Limb (tissue), 2 donors: ENCODE measurements at regions not wholly inside any gene's neighbourhood (a gene's known extent, or its start where the extent isn't known, plus 50 kb on each side); places are given as distances from the start of the nearest gene placed in this dataset.
"Not testable (repeated sequence)": the region's sequence is repeated elsewhere in the genome, so short reads cannot be mapped to it uniquely, and the experiment has no call there.

ENCODE experiments used
- DNase-seq, 2 donors: peaks; one replicate each; pipeline ENCODE4 v3.0.0-alpha.2; 2016; ENCODE audit errors: extremely low spot score in 2 of 2

DNA sequence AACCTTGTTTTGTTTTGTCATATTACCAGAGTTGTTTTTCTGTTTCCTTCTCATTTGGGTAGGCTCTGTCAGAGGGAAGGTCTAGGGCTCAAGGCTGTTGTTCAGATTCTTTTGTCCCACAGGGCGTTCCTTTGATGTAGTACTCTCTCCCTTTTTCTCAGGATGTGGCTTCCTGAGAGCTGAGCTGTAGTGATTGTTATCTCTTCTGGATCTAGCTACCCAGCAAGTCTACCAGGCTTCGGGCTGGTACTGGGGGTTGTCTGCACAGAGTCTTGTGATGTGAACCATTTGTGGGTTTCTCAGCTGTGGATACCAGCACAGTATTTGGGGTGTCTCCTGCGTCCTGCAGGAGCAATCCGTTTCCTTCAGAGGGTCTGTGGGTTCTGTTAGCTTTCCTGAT, 74.2 kb upstream of the GNG12 start:
- DNase-seq, result not testable (repeated sequence)

DNA sequence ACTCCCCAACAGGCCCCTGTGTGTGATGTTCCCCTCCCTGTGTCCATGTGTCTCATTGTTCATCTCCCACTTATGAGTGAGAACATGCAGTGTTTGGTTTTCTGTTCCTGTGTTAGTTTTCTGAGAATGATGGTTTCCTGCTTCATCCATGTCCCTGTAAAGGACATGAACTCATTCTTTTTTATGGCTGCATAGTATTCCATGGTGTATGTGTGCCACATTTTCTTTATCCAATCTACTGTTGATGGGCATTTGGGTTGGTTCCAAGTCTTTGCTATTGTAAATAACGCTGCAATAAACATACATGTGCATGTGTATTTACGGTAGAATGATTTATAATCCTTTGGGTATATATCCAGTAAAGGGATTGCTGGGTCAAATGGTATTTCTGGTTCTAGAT, 72.7 kb upstream of the GNG12 start:
- DNase-seq, result not testable (repeated sequence)

DNA sequence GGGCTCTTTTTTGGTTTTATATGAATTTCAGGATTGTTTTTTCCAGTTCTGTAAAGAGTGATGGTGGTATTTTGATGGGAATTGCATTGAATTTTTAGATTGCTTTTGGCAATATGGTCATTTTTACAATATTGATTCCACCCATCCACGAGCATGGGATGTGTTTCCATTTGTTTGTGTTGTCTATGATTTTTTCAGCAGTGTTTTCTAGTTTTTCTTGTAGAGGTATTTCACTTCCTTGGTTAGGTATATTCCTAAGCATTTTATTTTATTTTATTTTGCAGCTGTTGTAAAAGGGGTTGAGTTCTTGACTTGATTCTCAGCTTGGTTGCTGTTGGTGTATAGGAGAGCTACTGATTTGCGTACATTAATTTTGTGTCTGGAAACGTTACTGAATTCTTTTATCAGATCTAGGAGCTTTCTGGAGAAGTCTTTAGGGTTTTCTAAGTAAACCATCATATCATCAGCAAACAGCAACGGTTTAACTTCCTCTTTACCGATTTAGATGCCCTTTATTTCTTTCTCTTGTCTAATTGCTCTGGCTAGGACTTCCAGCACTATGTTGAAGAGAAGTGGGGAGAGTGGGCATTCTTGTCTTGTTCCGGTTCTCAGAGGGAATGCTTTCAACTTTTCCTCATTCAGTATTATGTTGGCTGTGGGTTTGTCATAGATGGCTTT, 69.4 kb upstream of the GNG12 start:
- DNase-seq, result not testable (repeated sequence)

DNA sequence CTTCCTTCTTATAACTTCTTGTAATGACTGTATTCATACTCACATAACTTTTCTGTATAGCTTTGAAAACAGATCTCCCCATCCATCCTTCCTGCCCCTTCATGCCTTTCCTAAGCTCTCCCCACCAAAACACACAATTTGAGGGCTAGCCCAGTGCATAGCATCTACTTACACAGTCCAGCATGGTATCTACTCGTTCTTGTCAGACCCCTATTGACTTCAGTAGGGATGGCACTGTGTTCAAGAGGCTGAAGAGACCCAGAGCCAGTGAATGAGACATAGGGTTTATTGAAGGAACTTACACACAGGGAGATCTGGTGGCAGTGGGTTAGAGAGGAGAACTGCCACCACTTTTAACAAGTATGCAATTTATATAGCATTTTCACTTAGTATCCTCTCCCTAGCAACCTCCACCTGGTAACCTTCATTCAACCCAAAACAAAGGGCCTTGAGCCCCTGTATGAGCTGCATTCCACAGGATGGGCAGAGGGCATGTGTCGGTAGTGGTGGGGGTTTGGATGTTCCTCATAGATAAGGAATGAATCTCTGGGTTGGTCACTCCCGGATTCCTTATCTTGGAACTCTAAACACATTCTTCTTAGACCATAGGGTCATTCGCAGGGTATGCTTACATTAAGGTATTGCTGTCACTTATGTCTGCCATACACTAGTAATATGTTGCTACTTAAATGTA, 64.9 kb upstream of the GNG12 start:
- no peak for DNase-seq

DNA sequence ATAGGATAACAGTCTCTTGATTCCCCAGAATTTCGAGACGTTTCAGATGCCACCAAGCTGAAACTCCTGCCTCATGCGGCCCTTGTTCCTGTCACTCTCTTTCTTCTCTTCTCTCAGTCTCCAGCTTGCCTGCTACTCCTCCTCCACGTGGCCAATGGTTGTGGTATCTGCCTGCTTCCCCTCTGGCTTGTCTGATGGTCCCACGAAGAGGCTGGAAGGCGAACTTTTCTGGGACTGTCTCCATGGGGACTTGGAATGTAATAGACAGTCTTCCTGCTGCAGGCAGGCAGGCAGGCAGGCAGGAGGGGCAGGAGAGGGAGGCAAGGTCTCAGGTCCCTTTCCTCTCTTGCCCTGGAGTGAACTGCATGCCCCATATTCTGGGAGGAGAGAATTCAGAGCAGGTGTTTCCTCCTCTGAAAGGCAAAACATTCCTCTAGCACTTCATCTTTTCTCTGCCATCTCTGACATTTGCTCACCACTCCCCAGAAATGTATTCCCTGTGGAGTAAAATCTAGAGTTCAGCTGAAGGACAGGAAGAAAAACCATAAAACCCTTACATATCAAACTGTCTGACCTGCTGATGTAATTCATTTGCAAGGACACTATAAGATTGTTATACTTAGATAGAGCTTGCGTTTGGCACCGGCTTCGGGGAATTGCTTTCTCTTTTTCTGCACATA, 64.1 kb upstream of the GNG12 start:
- DNase-seq, result no peak

DNA sequence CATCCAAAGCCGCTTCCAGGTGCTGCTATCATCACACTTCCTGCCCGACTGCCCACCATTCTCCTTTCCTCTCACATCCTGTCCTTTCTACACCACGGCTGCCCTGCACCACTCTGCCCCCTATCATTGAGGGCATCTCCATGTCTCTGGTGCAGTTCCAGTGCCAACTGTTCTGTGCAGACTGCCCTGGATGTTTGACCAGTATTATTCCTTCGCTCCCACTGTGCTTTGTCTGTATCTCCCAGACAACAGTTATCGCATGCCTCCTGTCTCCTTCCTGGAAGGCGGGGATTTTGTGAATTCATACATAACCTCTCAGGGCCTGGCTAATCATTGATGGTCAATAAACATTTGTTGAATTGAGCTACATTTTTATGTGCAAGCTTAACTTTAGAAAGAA, 63.6 kb upstream of the GNG12 start:
- no peak for DNase-seq

DNA sequence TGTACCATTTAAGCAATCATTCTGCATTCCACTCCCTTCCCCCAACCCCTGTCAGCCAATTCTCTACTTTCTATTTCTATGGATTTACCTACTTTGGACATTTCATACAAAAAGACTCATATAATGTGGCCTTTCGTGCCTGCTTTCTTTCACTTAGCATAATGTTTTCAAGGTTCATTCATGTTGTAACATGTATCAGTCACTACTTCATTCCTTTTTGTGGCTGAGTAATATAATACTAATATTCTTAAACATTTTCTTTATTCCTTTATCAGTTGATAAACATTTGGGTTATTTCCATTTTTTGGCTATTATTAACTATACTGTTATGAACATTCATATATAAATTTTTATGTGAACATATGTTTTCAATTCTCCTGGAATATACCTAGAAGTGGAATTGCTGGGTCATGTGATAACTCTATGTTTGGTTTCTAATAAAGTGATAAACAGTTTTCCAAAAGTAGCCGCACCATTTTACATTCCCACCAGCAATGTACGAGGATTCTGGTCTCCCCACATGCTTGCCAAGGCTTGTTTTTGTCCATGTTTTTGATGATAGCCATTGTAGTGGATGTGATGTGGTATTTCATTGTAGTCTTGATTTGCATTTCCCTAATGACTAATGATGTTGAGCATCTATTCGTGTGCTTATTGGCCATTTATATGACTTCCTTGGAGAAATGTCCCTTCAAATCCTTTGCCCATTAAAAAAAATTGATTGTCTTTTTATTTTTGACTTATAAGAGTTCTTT, 61.9 kb upstream of the GNG12 start:
- DNase-seq, result no peak

DNA sequence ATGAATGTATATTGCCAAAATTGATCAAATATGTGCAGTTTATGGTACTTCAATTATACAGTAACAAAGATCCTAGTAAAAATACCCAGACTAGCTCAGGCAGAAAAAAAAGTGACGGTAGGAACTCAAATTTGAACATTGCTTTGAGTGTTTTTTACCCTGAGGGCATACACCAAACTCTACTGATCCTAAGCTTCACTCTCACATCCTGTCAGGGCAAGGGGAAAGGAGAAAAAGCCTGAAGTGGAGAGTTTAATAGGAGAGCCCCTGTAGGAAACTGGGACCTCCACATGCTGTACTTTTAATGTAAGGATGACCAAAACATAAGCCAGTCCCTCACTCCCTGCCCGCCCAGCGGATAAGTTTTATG, 59.8 kb upstream of the GNG12 start:
- no peak for DNase-seq

DNA sequence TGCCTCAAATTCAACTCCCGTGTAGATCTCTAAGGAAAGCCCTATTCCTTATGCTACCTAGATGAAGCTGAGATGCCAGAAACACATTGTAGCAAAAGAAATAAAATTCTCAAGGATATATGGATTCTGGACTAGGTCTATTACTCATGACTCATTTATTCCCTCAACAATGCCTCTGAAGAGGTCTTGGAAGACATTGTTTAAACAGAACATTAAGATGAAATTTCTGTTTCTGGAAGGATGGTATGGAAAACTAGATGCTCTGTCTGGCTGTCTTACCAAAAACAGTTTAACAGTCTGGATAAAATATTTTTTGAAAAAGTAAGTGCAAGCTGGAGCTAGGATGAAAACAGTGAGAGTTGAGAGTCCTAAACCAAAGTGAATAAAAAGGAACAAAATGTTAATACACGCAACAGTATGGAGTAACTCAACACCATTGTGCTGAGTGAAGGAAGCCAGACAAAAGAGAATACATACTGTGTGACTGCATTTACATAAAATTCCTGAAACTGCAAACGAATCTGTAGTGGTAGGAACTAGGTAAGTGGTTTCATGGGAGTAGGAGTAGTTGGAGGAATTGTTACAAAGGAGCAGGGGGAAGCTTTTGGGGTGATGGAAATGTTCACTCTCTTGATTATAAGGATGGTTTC, 59.3 kb upstream of the GNG12 start:
- peak in 1 of 2 donors; percentile 49 for DNase-seq

DNA sequence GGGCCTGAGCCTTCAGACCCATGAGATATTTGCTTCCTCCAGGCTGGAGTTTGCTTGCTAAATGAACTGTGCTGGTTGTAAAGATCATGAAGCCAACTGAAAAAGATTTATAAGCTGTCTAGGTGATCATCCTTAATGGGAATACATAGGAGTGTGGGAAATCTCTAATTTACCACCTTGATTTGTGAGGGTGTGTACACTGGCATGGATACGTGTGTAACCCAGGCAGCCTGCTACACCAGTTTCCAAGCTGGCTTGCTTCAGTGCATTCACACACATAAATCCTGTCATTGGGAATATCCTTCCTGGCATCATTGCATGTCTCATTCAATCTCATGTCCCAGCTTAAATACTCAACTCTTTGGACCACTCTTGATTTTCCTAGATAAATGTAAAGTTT, 57.6 kb upstream of the GNG12 start:
- no peak for DNase-seq

DNA sequence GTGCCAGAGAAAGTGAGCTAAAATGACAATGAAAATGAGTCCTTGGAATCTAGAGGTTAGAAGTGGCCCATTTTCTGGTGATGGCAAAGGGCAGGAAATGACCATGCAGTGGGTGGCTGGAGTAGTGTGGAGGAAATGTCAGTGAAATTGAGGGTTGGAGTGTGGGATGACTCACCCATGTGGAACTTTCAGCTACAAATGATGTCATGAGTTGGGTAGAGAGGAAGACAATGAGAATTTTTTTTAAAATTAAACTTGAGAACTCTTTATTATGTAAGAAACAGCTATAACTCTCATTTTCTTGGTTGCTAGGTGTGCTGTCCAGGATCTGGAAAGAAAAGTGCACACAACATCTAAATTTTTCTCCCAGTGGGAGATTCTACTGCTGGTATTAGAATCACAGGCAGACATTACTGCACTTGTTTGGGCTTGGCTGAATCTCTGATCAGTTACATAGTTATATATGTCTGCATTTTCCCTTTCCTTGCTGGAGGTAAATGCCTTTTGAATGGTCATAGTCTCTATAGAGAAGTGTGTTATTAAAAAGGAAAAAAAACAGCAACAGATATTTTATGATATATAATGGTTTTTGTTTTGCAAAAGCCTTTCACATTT, 56.8 kb upstream of the GNG12 start:
- DNase-seq, result peak in 1 of 2 donors; percentile 44

DNA sequence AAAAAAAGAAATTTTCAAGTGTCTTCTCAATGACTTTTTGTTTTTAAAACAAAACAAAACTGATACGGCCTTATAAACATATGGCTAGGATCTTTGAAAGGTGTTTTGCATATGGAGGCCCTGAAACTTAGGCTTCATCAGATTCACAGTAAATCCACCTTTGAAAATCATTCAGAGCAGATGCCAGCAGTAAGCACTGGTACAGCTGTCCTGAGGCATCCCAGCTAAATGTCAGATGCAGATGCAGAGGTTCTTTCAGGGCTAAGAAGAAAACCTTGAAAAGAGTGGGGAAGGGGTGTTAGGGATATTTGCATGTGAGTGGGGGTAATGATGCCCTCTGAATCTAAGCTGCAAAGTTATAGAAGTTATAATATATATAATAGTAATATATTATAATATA, 56.2 kb upstream of the GNG12 start:
- no peak for DNase-seq

DNA sequence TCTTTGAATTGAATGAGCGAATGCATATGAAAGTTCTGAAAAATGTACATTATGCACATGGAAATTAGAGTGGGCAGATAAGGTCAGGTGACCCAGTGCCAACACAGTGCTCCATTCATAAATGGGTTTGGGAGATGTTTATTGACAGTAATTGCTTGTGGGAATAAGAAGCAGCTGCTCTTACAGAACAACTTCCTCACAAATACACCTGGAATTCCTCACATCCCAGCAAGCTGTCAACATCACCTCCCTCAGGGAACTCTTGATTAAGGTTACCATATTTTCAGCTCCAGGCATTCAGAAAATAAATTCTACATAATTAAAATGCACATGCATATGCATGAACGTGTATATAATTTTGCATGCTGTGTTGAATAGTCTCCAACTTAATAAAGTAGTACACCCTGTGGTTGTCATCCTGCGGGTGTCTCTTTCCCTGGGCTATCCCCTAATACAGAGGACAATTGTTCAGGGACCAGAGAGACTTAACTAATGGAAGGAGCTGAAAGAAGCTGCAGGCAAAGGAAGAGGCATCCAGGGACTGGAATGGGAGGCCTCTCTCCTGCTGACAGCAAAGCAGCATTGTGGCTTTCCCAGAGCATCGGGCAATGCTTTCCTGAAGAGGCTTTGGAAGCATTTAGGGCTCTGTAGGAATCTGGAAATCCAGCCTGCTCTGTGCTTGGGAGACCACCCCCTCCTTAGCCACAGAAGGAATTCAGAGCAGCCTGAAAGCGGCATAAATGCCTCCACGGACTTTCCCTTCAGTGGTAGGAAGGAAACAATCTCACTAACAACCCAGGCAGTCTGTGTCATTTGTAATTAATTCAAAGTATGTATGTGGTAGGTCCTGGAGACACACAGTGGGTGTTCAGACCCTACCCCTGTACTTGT, 55.2 kb upstream of the GNG12 start:
- DNase-seq, result peak in 1 of 2 donors; percentile 34

DNA sequence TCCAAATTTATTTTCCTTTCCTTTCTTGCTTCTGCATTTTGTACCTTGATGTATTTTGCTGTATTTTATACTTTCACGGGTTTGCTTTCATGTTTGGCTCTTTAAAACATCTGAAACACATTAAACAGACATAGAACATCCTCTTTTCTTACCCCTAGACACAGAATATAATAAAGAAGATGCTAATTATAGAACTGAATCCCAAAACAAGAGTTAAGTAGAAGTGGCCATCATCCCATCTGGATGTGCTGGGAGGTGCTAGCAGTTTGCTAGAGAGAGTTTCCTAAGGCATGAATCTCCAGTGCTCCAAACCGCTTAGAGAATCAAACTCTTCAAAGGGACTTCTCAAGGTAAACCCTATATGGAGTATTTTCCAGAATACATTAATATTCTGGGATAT, 53.9 kb upstream of the GNG12 start:
- DNase-seq, result no peak

DNA sequence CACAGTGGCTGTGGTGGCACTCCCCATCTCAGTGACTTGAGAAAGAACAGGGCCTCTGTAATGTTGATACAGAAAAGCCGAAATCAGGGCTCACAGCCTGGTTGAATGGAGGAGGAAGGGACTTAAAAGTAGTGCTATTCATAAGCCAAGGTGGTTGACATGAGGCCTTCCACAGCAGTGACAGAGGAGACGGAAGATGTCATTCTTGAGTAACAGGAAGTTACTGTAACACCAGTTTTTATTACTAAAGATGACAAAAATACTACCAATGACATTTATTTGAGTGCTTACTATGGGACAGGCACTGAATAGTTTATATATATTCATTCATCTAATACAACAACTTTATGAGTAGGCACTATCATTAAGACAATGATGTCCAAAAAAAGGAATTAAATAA, 52.8 kb upstream of the GNG12 start:
- DNase-seq, result no peak

DNA sequence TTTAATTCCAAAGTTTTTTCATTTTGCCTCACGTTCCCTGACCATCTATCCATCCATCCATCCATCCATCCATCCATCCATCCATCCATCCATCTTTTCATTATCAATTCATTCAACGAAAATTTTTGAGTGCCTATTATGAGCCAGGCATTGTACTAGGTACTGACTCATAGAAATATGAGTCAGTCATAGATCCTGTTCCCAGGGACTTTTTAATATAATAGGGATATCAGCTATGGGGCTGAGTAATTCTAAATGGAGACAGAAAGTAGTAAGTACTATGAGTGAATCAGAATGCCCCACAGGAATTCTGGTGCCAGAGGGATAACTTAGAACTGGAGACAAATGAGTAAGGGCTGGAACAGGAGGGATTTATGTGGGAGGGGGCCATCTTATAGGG, 49.8 kb upstream of the GNG12 start:
- DNase-seq, result no peak
